NCI-H2029 (cell line): ENCODE measurements at regions not wholly inside any gene's neighbourhood (a gene's known extent, or its start where the extent isn't known, plus 50 kb on each side); places are given as distances from the start of the nearest gene placed in this dataset.
"Not testable (repeated sequence)": the region's sequence is repeated elsewhere in the genome, so short reads cannot be mapped to it uniquely, and the experiment has no call there.

Experiments
- DNase-seq: peaks from one replicate; lab custom pipeline; 2025; lab: John Stamatoyannopoulos, UW

GRCh38 chr6:149239573-149240209 lies 77.8 kb upstream of the TAB2 start:
- no peak for DNase-seq

- DNase-seq: no peak
Observed at GRCh38 chr6:149242883-149243282, 74.6 kb upstream of the TAB2 start.

GRCh38 chr6:149244105-149244504 lies 73.4 kb upstream of the TAB2 start:
- DNase-seq: no peak

GRCh38 chr6:149246691-149247384 lies 70.7 kb upstream of the TAB2 start:
- no peak for DNase-seq

GRCh38 chr6:149247385-149247763 lies 70.1 kb upstream of the TAB2 start:
- no peak for DNase-seq

GRCh38 chr6:149248263-149248662 lies 69.2 kb upstream of the TAB2 start:
- DNase-seq: not testable (repeated sequence)

GRCh38 chr6:149248693-149249369 lies 68.7 kb upstream of the TAB2 start:
- DNase-seq: no peak

- no peak for DNase-seq
Observed at GRCh38 chr6:149249370-149250357, 67.8 kb upstream of the TAB2 start.

GRCh38 chr6:149250951-149251350 lies 66.6 kb upstream of the TAB2 start:
- DNase-seq: no peak

- no peak for DNase-seq
Observed at GRCh38 chr6:149252622-149253021, 64.9 kb upstream of the TAB2 start.

GRCh38 chr6:149254253-149254652 lies 63.3 kb upstream of the TAB2 start:
- no peak for DNase-seq

- no peak for DNase-seq
Observed at GRCh38 chr6:149259753-149260152, 57.8 kb upstream of the TAB2 start.

- no peak for DNase-seq
Observed at GRCh38 chr6:149260214-149260874, 57.2 kb upstream of the TAB2 start.

- no peak for DNase-seq
Observed at GRCh38 chr6:149261364-149262040, 56.0 kb upstream of the TAB2 start.

GRCh38 chr6:149263321-149263720 lies 54.2 kb upstream of the TAB2 start:
- DNase-seq: no peak

GRCh38 chr6:149264629-149265028 lies 52.9 kb upstream of the TAB2 start:
- peak; percentile 0 for DNase-seq

GRCh38 chr6:149265945-149266344 lies 51.6 kb upstream of the TAB2 start:
- no peak for DNase-seq

- no peak for DNase-seq
Observed at GRCh38 chr6:149266659-149267058, 50.9 kb upstream of the TAB2 start.

- no peak for DNase-seq
Observed at GRCh38 chr6:149267072-149267471, 50.4 kb upstream of the TAB2 start.

- no peak for DNase-seq
Observed at GRCh38 chr6:149267513-149268043, 49.9 kb upstream of the TAB2 start.
